GM18517 (cell line): ENCODE measurements at regions not wholly inside any gene's neighbourhood (a gene's known extent, or its start where the extent isn't known, plus 50 kb on each side); places are given as distances from the start of the nearest gene placed in this dataset.

Experiments
- ATAC-seq: cut with Tn5 transposase; IDR thresholded peaks from one replicate; pipeline ENCODE4 v1.9.1; 2021; ENCODE audit warnings: mild to moderate bottlenecking, moderate library complexity; ENCODE audit not compliant: unreplicated experiment

GRCh38 chr1:81366173-81366572 is 434.6 kb upstream of the ADGRL2 start:
- ATAC-seq, result no peak

GRCh38 chr1:81364088-81364487 is 436.6 kb upstream of the ADGRL2 start:
- ATAC-seq, result no peak

GRCh38 chr1:81358151-81358550 is 442.6 kb upstream of the ADGRL2 start:
- ATAC-seq, result no peak

- no peak for ATAC-seq
Observed at GRCh38 chr1:81351864-81352263, 448.9 kb upstream of the ADGRL2 start.

GRCh38 chr1:81349194-81349965 is 451.4 kb upstream of the ADGRL2 start:
- ATAC-seq, result no peak

- ATAC-seq, result no peak
Observed at GRCh38 chr1:81345110-81345509, 455.6 kb upstream of the ADGRL2 start.

GRCh38 chr1:81340239-81340638 is 460.5 kb upstream of the ADGRL2 start:
- ATAC-seq, result no peak

- ATAC-seq, result no peak
Observed at GRCh38 chr1:81337226-81337625, 463.5 kb upstream of the ADGRL2 start.

- ATAC-seq, result no peak
Observed at GRCh38 chr1:81335876-81336275, 464.9 kb upstream of the ADGRL2 start.

- no peak for ATAC-seq
Observed at GRCh38 chr1:81330521-81330920, 470.2 kb upstream of the ADGRL2 start.

- no peak for ATAC-seq
Observed at GRCh38 chr1:81330111-81330510, 470.6 kb upstream of the ADGRL2 start.

- ATAC-seq, result no peak
Observed at GRCh38 chr1:81329041-81329440, 471.7 kb upstream of the ADGRL2 start.

- ATAC-seq, result no peak
Observed at GRCh38 chr1:81327743-81328142, 473.0 kb upstream of the ADGRL2 start.

GRCh38 chr1:81327103-81327710 is 473.5 kb upstream of the ADGRL2 start:
- no peak for ATAC-seq

GRCh38 chr1:81326212-81326611 is 474.5 kb upstream of the ADGRL2 start:
- no peak for ATAC-seq

GRCh38 chr1:81325397-81325796 is 475.3 kb upstream of the ADGRL2 start:
- ATAC-seq, result no peak

- ATAC-seq, result no peak
Observed at GRCh38 chr1:81323862-81324261, 476.9 kb upstream of the ADGRL2 start.

- ATAC-seq, result no peak
Observed at GRCh38 chr1:81317191-81317590, 483.5 kb upstream of the ADGRL2 start.

- no peak for ATAC-seq
Observed at GRCh38 chr1:81314513-81315233, 486.1 kb upstream of the ADGRL2 start.

- no peak for ATAC-seq
Observed at GRCh38 chr1:81313289-81313688, 487.4 kb upstream of the ADGRL2 start.

- no peak for ATAC-seq
Observed at GRCh38 chr1:81312272-81312754, 488.4 kb upstream of the ADGRL2 start.

- ATAC-seq, result no peak
Observed at GRCh38 chr1:81310250-81310649, 490.5 kb upstream of the ADGRL2 start.
